Fibroblast of lung (primary cell): ENCODE measurements at regions not wholly inside any gene's neighbourhood (a gene's known extent, or its start where the extent isn't known, plus 50 kb on each side); places are given as distances from the start of the nearest gene placed in this dataset.

Experiments
- DNase-seq, 2 donors: peaks; one replicate each; pipeline versions ENCODE4 v3.0.0 to v3.0.0-alpha.2; 2010; ENCODE audit warnings: low read depth in 2 of 2
- H2AFZ ChIP-seq: 2 replicates; pipeline ENCODE4 v1.5.1; 2012; ENCODE audit warnings: low read length, control low read depth, inconsistent platforms
- H3K27ac ChIP-seq: 2 replicates; pipeline ENCODE4 v1.5.1; 2011; ENCODE audit warnings: low read length, control low read depth; ENCODE audit not compliant: insufficient read depth
- H3K27me3 ChIP-seq: 2 replicates; pipeline ENCODE4 v1.5.1; 2011; ENCODE audit warnings: mild to moderate bottlenecking, low read length; ENCODE audit not compliant: control insufficient read depth, insufficient read depth
- H3K36me3 ChIP-seq: 2 replicates; pipeline ENCODE4 v1.5.1; 2011; ENCODE audit warnings: low read length; ENCODE audit not compliant: control insufficient read depth, insufficient read depth
- H3K4me1 ChIP-seq: 2 replicates; pipeline ENCODE4 v1.5.1; 2011; ENCODE audit warnings: low read length; ENCODE audit not compliant: control insufficient read depth, insufficient read depth; ENCODE audit errors: extremely low read depth
- H3K4me2 ChIP-seq: 2 replicates; pipeline ENCODE4 v1.5.1; 2011; ENCODE audit warnings: low read length, control low read depth; ENCODE audit not compliant: insufficient read depth; ENCODE audit errors: extremely low read depth
- H3K4me3 ChIP-seq, 4 experiments: fragments of 200-600 bp in 1 of 4; sonication (generic) in 1 of 4; replicated peaks in 1 of 4; 2 replicates each; pipeline ENCODE4 v1.5.1; 2011 to 2016; ENCODE audit warnings: low read length in 4 of 4, low read depth in 3 of 4, mild to moderate bottlenecking in 3 of 4, control low read depth in 2 of 4, inconsistent platforms in 1 of 4, mixed read lengths in 1 of 4; ENCODE audit not compliant: insufficient read depth in 1 of 4; ENCODE audit errors: control extremely low read depth in 1 of 4
- H3K79me2 ChIP-seq: 2 replicates; pipeline ENCODE4 v1.5.1; 2012; ENCODE audit warnings: mild to moderate bottlenecking, low read length, inconsistent platforms; ENCODE audit not compliant: control insufficient read depth, insufficient read depth
- H3K9ac ChIP-seq: 2 replicates; pipeline ENCODE4 v1.5.1; 2011; ENCODE audit warnings: mild to moderate bottlenecking, low read length, control low read depth; ENCODE audit not compliant: insufficient read depth
- H3K9me3 ChIP-seq: 2 replicates; pipeline ENCODE4 v1.5.1; 2012; ENCODE audit warnings: low read depth, low read length; ENCODE audit not compliant: control insufficient read depth, insufficient read depth
- H4K20me1 ChIP-seq: 2 replicates; pipeline ENCODE4 v1.5.1; 2011; ENCODE audit warnings: low read length; ENCODE audit not compliant: control insufficient read depth, insufficient read depth; ENCODE audit errors: extremely low read depth
- CTCF ChIP-seq, 2 donors: IDR thresholded peaks in 1 of 2; conservative IDR thresholded peaks in 1 of 2; 1 replicate in 1 of 2; 2 replicates in 1 of 2; pipeline ENCODE4 v1.5.1; 2011 to 2012; ENCODE audit warnings: low read length in 2 of 2, control low read depth in 1 of 2, inconsistent platforms in 1 of 2, low read depth in 1 of 2, mild to moderate bottlenecking in 1 of 2
- EZH2 ChIP-seq: IDR thresholded peaks from 2 replicates; pipeline ENCODE4 v1.5.1; 2012; ENCODE audit warnings: low read length, control low read depth, mild to moderate bottlenecking; ENCODE audit errors: missing control alignments

- Histone ChIP-seq H3K4me3 (no peak overlapping the region), H3K27ac (no peak overlapping the region), H3K79me2 (peaks cover 10% of the 10 kb centered on the region), H3K9ac (no peak overlapping the region), H3K4me2 (no peak overlapping the region), H2AFZ (no peak overlapping the region), H3K27me3 (no peaks in the 10 kb centered on the region), H3K36me3 (no peaks in the 10 kb centered on the region), H3K9me3 (no peaks in the 10 kb centered on the region), H3K4me1 (peaks cover 3% of the 10 kb centered on the region), H4K20me1 (no peaks in the 10 kb centered on the region)
- TF ChIP-seq CTCF (conservative IDR thresholded peaks at IDR 0.05 in 1 of 2, IDR thresholded peaks at IDR 0.05 in 1 of 2; ENCODE audit: low read depth in 1 of 2, low read length in 2 of 2) (no peak), EZH2 (no peak)
- no peak for DNase-seq
Measured at GRCh38 chr9:130759738-130760137, 66.2 kb downstream of the EXOSC2 start.

- H3K79me2 ChIP-seq, result peaks cover 27% of the 10 kb centered on the region
- H2AFZ ChIP-seq, result no peak overlapping the region
- no peaks in the 10 kb centered on the region for H4K20me1 ChIP-seq
- peak in 1 of 2 donors; percentile 28 for DNase-seq
- no peaks in the 10 kb centered on the region for H3K27me3 ChIP-seq
- no peak overlapping the region for H3K4me3 ChIP-seq
- no peak overlapping the region for H3K27ac ChIP-seq
- no peaks in the 10 kb centered on the region for H3K9me3 ChIP-seq
- peaks cover 9% of the 10 kb centered on the region for H3K4me1 ChIP-seq
- no peak overlapping the region for H3K9ac ChIP-seq
- TF ChIP-seq CTCF (conservative IDR thresholded peaks at IDR 0.05 in 1 of 2, IDR thresholded peaks at IDR 0.05 in 1 of 2; ENCODE audit: low read depth in 1 of 2, low read length in 2 of 2), result no peak
- no peak for TF ChIP-seq EZH2
- no peaks in the 10 kb centered on the region for H3K36me3 ChIP-seq
- no peak overlapping the region for H3K4me2 ChIP-seq
Measured at GRCh38 chr9:130763331-130764171, 70.0 kb downstream of the EXOSC2 start.

GRCh38 chr9:130765137-130766020 is 69.7 kb upstream of the ABL1 start:
- no peaks in the 10 kb centered on the region for H4K20me1 ChIP-seq
- H3K4me1 ChIP-seq, result peaks cover 9% of the 10 kb centered on the region
- peaks cover 35% of the 10 kb centered on the region for H3K79me2 ChIP-seq
- no peak overlapping the region for H3K4me3 ChIP-seq
- no peak overlapping the region for H3K9ac ChIP-seq
- H3K27me3 ChIP-seq, result no peaks in the 10 kb centered on the region
- no peaks in the 10 kb centered on the region for H3K36me3 ChIP-seq
- peak in 1 of 2 donors; percentile 89 for DNase-seq
- no peak overlapping the region for H2AFZ ChIP-seq
- no peak overlapping the region for H3K27ac ChIP-seq
- TF ChIP-seq CTCF (conservative IDR thresholded peaks at IDR 0.05 in 1 of 2, IDR thresholded peaks at IDR 0.05 in 1 of 2; ENCODE audit: low read depth in 1 of 2, low read length in 2 of 2), result no peak
- H3K4me2 ChIP-seq, result no peak overlapping the region
- no peaks in the 10 kb centered on the region for H3K9me3 ChIP-seq
